GM21825 (cell line): ENCODE measurements at regions not wholly inside any gene's neighbourhood (a gene's known extent, or its start where the extent isn't known, plus 50 kb on each side); places are given as distances from the start of the nearest gene placed in this dataset.
A peak's percentile ranks its signal among the peaks of the same experiment; 100 is the strongest.

Source experiments
- ATAC-seq: cut with Tn5 transposase; IDR thresholded peaks from one replicate; pipeline ENCODE4 v1.9.1; 2021; ENCODE audit warnings: mild to moderate bottlenecking, moderate library complexity; ENCODE audit not compliant: unreplicated experiment

DNA sequence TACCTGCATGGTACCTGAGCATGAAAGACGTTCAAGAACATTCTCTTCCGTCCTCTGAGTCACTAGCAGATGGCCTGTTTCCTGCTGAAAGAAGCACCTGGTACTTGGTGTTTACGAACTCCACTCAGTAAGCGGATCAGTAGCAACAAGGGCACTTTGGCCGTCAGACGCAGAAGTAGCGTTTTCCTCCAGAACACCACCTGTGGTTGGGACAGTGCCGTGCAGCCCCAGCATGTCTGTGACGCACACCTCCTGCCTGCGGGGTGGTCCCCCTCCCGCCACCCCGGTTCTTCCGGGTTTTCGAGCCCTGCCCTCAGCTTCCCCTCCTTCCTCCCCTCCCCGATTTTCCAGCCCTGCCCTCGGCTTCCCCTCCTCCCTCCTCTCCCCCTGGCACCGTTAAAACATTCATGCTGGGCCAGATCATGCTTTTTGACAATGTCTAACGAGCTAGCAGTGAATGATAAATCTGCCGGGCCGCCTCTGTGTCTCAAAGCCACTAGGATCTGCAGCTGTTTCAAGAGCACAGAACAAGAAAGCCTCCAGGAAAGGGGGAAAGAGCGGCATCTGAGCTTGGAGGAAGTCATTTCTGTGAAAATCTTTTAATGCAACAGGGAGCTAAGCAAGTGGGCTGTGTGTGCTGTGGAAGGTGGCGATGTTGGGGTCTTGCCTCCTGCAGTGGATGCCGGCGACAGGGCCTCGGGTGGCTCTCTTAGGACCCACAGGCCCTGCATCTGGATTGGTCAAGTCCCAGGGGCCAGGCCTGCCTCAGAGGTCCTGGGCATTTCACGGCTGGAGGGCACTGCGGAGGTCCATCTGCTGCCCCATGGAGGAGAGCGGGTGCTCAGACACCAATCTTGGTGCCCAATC, 207.9 kb downstream of the ERMARD start:
- peak; percentile 84 for ATAC-seq

- no peak for ATAC-seq
Observed at GRCh38 chr6:169958510-169958909, 207.1 kb downstream of the ERMARD start.

DNA sequence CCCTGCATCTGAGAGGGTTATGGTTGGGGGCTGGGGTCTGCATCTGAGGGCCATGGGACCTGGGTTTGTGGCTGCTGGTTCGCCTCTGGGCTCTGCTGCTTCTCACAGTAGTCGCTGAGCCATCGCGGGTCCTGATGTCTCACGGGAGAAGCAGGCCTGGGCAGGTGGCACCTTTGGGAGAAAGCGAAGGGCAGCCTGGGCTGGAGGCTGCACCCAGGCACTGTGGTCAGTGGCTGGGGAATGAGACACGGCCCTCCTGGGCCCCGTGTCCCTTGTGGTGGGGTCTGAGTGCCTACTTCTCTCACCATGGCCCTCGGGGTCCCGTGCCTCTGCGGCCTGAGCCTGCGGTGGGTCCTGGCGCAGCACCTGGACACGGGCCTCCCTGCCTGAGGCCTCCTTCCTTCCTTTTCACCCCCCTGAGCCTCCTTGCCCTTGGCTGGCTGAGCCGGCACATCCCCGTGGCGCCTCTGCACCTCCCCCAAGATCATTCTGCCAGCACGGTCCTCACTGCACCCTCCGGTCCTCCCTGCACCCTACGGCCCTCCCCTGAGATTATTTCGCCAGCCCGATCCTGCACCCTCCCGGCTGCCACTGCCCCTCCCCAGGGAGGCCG, 206.0 kb downstream of the ERMARD start:
- ATAC-seq, result no peak

GRCh38 chr6:169956580-169956979, 205.2 kb downstream of the ERMARD start:
- no peak for ATAC-seq

DNA sequence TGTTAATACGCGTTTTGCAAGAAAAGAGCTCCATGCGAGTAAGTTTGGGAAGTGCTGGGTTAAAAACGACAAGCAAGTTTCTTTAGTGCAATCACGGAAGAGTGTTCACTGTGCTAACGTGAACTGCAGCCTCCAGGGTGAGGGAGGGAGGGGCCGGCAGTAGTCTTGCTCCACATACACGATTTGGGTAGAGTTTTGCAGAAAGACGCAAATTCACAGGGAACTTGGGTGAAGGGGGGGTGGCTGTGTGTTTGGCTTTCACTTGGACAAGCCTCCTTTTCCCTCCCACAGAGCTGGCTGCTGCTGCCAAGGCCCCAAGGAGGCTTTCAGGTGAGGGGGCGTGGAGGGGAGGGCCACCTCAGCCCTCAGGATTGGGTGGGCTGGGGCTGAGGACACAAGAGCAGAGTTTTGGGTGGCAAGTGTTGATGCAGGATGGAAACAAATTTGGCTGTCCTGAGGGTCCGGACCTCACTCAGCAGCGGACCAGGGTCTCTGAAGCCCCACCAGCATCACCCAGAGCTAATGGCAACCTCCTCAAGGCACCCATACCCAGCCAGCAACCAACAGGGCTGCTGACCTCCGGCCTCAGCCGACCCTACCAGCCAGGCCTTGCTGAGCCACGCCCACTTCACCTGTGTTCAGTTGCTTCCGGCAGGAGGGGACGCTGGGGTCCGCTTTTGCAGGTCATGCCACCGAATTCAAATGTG, 204.5 kb downstream of the ERMARD start:
- no peak for ATAC-seq

- ATAC-seq, result no peak
Observed at GRCh38 chr6:169954977-169955376, 203.6 kb downstream of the ERMARD start.

DNA sequence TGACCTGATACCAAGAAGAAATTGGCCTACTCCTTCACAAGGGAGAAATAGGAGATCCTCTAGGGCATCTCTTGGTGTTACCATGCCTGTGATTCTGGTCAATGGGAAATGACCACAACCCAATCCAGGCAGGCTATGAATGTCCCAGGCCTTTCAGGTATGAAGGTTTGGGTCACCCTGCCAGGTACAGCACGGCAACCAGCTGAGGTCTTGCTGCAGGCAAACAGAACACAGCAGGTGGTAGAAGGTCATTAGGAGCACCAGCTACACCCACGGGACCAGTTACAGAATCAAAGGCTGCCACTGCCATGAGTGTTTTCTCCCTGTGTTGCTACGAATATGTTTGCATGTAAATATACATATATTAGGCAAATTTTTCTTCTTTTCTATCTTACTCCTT, 202.3 kb downstream of the ERMARD start:
- no peak for ATAC-seq

DNA sequence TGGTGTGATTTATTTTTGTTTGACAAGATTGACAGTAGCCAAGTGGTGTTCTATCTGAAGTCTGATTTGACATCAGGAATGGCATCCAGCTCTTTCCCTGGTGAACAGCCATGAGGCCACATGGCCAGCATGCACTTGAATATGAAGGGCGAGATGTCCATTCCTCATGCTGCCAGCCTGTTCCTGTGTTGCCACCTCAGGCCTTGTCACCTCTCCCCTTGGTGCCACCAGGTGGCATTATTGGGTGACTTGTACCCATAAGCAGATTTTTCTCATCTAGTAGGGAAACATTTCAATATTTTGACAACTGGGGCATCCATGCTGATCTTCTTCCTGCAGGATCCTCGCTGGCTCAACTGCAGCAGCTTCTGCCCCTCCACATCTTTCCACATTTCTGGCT, 199.1 kb downstream of the ERMARD start:
- no peak for ATAC-seq

DNA sequence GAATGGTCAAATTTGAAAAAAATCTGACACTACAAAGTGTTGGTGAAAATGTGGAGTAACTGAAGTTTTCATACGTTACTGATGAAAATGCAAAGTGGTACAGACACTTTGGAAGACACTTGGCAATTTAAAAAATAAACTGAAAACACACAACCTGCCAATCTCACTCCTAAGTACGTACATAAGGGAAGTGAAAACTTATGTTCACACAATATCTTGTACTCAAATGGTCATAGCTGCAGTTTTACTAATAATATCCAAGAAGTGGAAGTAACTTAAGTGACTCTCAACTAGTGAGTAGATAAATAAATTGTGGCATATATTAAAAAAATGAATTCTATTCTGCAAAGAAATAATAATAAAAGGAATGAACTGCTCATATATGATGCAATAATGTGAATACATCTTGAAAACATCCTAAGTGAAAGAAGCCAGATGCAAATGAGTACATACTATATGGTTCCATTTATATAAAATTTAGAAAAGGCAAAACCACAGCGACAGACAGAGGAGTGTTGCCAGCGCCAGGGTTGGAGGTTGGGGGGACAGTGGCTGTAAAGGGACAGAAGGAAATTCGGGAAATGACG, 198.2 kb downstream of the ERMARD start:
- ATAC-seq, result no peak

DNA sequence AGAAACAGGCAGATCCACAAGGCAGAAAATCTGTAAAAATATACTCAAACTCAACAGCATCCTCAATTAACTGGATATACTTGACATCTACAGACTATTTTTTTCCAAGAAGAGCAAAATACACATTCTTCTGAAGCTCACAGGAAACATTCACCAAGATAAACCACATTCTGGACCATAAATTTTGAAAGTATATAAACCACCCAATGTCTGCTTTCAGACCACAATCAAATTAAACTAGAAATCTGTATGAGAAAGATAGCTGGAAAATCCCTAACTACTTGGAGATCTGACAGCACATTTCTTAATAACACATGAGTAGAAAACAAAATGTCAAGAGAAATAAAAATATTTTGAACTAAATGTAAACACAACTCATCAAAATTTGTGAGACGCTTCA, 195.5 kb downstream of the ERMARD start:
- ATAC-seq, result no peak

- no peak for ATAC-seq
Observed at GRCh38 chr6:169945117-169945516, 193.7 kb downstream of the ERMARD start.

GRCh38 chr6:169944415-169944814, 193.0 kb downstream of the ERMARD start:
- no peak for ATAC-seq

DNA sequence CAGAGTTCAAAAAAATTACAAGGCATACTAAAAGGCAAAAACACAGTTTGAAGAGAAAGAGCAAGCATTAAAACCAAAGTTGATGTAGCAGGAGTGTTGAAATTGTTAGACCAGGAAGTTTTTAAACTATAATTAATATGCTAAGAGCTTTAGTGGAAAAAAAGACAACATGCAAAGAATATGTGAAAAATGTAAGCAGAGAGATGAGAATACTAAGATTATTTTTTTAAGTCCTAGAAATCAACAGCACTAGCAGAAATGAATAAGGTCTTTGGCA, 192.6 kb downstream of the ERMARD start:
- no peak for ATAC-seq

GRCh38 chr6:169943241-169944060, 192.0 kb downstream of the ERMARD start:
- no peak for ATAC-seq

- no peak for ATAC-seq
Observed at GRCh38 chr6:169942173-169942572, 190.8 kb downstream of the ERMARD start.

DNA sequence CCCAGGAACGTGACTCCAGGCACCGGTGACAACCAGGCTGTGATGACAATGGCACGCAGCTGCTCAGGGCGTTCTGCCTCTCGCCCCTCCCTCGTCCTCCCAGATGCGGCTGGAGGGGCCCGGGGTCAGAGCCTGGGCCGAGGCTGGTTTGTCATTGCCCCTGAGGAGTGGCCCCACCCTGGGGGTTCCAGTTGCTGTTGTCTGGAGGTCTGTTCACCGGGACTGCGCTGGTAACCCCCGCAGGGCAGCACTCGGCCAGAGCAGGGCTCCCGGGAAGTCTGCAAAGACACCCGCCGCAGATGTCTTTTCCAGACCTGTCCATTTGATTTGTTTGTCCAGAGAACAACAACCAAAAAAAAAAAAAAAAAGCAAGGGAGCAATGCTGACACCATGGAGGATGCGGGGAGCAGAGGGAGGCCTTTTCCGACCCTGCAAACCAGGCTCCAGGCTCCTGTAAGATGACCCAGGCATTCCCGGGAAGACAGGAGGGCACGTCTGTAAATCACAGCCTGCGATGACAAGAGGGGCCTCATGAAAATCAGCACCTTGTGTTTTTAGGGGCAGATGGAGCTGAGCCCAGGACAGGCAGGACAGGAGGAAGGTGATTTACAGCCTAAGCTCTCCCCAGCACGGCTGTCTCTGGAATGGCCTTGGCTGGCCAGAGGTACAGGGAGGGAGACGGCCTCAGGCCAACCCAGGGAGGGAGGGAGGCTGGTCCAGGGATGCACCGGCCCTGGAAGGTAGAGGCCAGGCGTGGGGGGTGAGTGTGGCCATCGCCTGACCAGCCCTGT, 189.3 kb downstream of the ERMARD start:
- ATAC-seq, result no peak

DNA sequence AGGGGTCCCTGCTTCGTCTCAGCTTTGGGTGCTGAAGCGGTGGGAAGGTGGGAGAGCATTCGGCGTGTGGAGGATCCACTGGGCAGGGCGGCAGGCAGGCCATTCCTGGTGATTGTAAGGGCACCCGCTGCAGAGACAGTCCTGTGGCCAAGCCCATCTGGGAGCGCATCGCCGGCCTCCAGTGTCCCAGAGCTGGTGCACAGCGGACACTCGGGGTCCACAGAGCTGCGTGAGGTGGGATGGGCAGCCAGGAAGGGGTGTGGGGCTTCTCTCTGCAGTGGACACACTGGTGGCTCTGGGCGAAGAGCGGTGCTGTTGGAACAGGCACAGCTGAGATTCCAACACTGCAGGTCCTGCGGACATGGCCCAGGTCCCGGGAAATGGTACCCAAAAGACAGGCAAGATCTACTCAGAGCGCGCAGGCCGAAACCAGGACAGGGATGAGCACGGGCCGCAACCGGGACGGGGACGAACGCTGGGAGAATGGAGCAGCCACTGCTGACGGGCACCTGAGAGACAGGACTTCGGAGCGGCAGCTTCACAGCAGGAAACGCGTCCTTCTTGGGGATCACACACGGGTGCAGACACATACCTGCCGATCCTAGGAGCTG, 188.2 kb downstream of the ERMARD start:
- ATAC-seq, result no peak

DNA sequence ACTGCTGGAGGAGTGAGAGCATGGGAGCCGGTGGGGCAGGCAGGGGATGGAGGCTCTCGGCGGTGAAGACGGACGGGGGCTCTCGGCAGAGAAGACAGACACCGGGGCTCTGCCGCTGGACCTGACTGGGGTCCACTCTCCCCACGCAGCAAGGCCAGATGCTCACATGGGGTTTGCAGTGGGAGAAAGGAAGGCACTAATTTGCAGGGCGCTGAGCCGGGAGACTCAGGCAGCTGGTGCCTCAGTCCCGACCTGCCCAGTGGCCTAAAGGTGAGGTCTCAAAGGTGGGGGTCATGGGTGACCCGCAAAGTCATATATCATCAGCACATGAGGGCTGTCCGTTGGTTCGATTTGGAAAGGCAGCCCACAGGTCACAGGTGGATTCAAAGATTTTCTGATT, 187.3 kb downstream of the ERMARD start:
- no peak for ATAC-seq

DNA sequence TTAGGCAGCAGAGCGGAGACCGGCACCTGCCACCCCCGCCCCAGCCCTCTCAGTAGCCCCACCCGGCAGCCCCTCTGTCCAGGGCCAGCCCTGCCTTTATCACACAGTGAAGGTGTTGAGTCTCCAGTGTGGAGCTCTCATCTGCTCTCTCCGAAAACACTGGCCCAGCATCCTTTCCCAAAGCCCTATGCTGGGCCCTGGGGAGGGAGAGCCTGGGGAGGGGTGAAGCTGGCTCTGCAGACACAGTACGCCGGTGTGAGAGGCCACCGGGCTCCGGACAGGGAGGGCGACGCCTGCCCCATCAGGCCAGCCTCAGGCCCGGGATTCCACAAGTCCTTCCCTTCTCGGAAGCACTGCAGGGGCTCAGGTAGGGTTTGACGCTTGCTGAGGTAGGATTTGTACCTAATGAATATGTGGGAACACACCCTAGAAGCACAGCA, 186.9 kb downstream of the ERMARD start:
- ATAC-seq, result no peak
